ENCODE measurements at regions not wholly inside any gene's neighbourhood (a gene's known extent, or its start where the extent isn't known, plus 50 kb on each side); places are given as distances from the start of the nearest gene placed in this dataset.
"Not testable (repeated sequence)": the region's sequence is repeated elsewhere in the genome, so short reads cannot be mapped to it uniquely, and the experiment has no call there.

- FAIRE-seq: no peak
- no peaks in the 10 kb centered on the region for H3K36me3 ChIP-seq (ENCODE audit: control insufficient read depth, insufficient read depth, low read length)
- no peak for DNase-seq (ENCODE audit: low read depth)
- no peak for TF ChIP-seq CTCF (IDR thresholded peaks at IDR 0.05; ENCODE audit: insufficient read depth, low read length, severe bottlenecking)
- H3K4me3 ChIP-seq (ENCODE audit: low read depth, low read length): no peak overlapping the region
- H3K27me3 ChIP-seq (ENCODE audit: control insufficient read depth, insufficient read depth, low read length): no peaks in the 10 kb centered on the region
Observed at GRCh38 chr3:73257186-73257585, 195.7 kb downstream of the EBLN2 start.

GRCh38 chr3:73258057-73258456, 196.6 kb downstream of the EBLN2 start:
- no peak for FAIRE-seq
- DNase-seq (ENCODE audit: low read depth): no peak
- Histone ChIP-seq H3K36me3 (ENCODE audit: control insufficient read depth, insufficient read depth, low read length) (no peaks in the 10 kb centered on the region), H3K27me3 (ENCODE audit: control insufficient read depth, insufficient read depth, low read length) (no peaks in the 10 kb centered on the region), H3K4me3 (ENCODE audit: low read depth, low read length) (no peak overlapping the region)
- TF ChIP-seq CTCF (IDR thresholded peaks at IDR 0.05; ENCODE audit: insufficient read depth, low read length, severe bottlenecking): no peak

GRCh38 chr3:73259291-73259690, 197.8 kb downstream of the EBLN2 start:
- no peaks in the 10 kb centered on the region for H3K36me3 ChIP-seq (ENCODE audit: control insufficient read depth, insufficient read depth, low read length)
- FAIRE-seq (no peak), DNase-seq (ENCODE audit: low read depth) (no peak)
- TF ChIP-seq CTCF (IDR thresholded peaks at IDR 0.05; ENCODE audit: insufficient read depth, low read length, severe bottlenecking): no peak
- H3K4me3 ChIP-seq (ENCODE audit: low read depth, low read length): no peak overlapping the region
- H3K27me3 ChIP-seq (ENCODE audit: control insufficient read depth, insufficient read depth, low read length): no peaks in the 10 kb centered on the region

- Histone ChIP-seq H3K27me3 (ENCODE audit: control insufficient read depth, insufficient read depth, low read length) (no peaks in the 10 kb centered on the region), H3K36me3 (ENCODE audit: control insufficient read depth, insufficient read depth, low read length) (no peaks in the 10 kb centered on the region), H3K4me3 (ENCODE audit: low read depth, low read length) (no peak overlapping the region)
- no peak for FAIRE-seq
- TF ChIP-seq CTCF (IDR thresholded peaks at IDR 0.05; ENCODE audit: insufficient read depth, low read length, severe bottlenecking): no peak
- no peak for DNase-seq (ENCODE audit: low read depth)
Observed at GRCh38 chr3:73259856-73260255, 198.4 kb downstream of the EBLN2 start.

GRCh38 chr3:73266558-73266957, 205.1 kb downstream of the EBLN2 start:
- FAIRE-seq: peak; percentile 86
- H3K36me3 ChIP-seq (ENCODE audit: control insufficient read depth, insufficient read depth, low read length); DNase-seq (ENCODE audit: low read depth); H3K4me3 ChIP-seq (ENCODE audit: low read depth, low read length); H3K27me3 ChIP-seq (ENCODE audit: control insufficient read depth, insufficient read depth, low read length): not testable (repeated sequence)

- not testable (repeated sequence) for FAIRE-seq; DNase-seq (ENCODE audit: low read depth); H3K36me3 ChIP-seq (ENCODE audit: control insufficient read depth, insufficient read depth, low read length); H3K4me3 ChIP-seq (ENCODE audit: low read depth, low read length); H3K27me3 ChIP-seq (ENCODE audit: control insufficient read depth, insufficient read depth, low read length)
Observed at GRCh38 chr3:73269126-73269525, 207.7 kb downstream of the EBLN2 start.

GRCh38 chr3:73270839-73271483, 209.5 kb downstream of the EBLN2 start:
- no peak for DNase-seq (ENCODE audit: low read depth)
- FAIRE-seq: no peak
- no peaks in the 10 kb centered on the region for H3K27me3 ChIP-seq (ENCODE audit: control insufficient read depth, insufficient read depth, low read length)

More at GRCh38 chr3:73270839-73271483, 209.5 kb downstream of the EBLN2 start:
- H3K4me3 ChIP-seq (ENCODE audit: low read depth, low read length): no peak overlapping the region
- H3K36me3 ChIP-seq (ENCODE audit: control insufficient read depth, insufficient read depth, low read length): no peaks in the 10 kb centered on the region
- no peak for TF ChIP-seq CTCF (IDR thresholded peaks at IDR 0.05; ENCODE audit: insufficient read depth, low read length, severe bottlenecking)

Measured in bronchial epithelial cell (primary cell).